Colonic mucosa (tissue), 4 donors: ENCODE measurements at regions not wholly inside any gene's neighbourhood (a gene's known extent, or its start where the extent isn't known, plus 50 kb on each side); places are given as distances from the start of the nearest gene placed in this dataset.

Source experiments
- DNase-seq: peaks from one replicate; pipeline ENCODE4 v3.0.0-alpha.2; 2020
- H3K27ac ChIP-seq: fragments of 200-600 bp; one replicate; pipeline ENCODE4 v1.8.0; 2021
- H3K27me3 ChIP-seq: fragments of 200-600 bp; one replicate; pipeline ENCODE4 v1.8.0; 2021
- H3K36me3 ChIP-seq: fragments of 200-600 bp; one replicate; pipeline ENCODE4 v1.8.0; 2021
- H3K4me1 ChIP-seq: fragments of 200-600 bp; one replicate; pipeline ENCODE4 v1.8.0; 2021; ENCODE audit warnings: mild to moderate bottlenecking
- H3K4me3 ChIP-seq: fragments of 200-600 bp; one replicate; pipeline ENCODE4 v1.8.0; 2021
- H3K9ac ChIP-seq, 2 donors: one replicate each; pipeline ENCODE4 v1.7.0; 2013; ENCODE audit warnings: control low read depth in 2 of 2, low read depth in 2 of 2, low read length in 2 of 2
- H3K9me3 ChIP-seq: fragments of 200-600 bp; one replicate; pipeline ENCODE4 v1.8.0; 2021
- intact Hi-C: fragments of 100-400 bp; cut with DNase I; formaldehyde crosslinking; loops from one replicate; pipeline ENCODE4 v1.14.1; 2022
- TF ChIP-seq, protein P1 (sequence below): fragments of 200-600 bp; IDR thresholded peaks from one replicate; pipeline ENCODE4 v1.8.0; 2022; ENCODE audit warnings: antibody characterized with exemption, mild to moderate bottlenecking
- donor health status: healthy.
- donor health status: DM: no; HTN: no; CAD: no.
- donor health status: DM: no; HTN: no; CAD: no.

DNA sequence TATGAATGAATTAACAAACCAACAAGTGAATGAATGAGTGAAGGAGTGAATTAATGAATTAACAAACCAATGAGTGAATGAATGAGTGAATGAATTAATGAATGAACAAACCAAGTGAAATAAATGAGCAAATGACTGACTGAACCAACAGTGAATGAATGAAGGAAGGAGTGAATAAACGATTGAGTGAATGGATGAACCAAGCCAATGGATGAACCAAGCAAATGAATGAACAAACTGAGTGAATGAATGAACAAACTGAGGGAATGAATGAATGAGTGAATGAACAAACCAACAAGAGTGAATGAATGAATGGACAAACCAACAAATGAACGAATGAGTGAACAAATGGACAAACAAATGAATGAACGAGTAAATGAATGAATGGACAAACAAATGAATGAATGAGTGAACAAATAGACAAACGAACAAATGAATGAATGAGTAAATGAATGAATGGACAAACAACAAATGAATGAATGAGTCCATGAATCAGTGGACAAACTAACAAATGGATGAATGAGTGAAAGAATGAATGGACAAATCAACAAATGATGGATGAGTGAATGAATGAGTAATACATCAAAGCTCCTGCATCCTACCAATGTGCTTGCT lies 69.5 kb downstream of the NPTX2 start:
- no peak for DNase-seq
- H3K27ac ChIP-seq: no peak overlapping the region
- no peaks in the 10 kb centered on the region for H3K27me3 ChIP-seq
- intact Hi-C loops: no loop called here
- no peaks in the 10 kb centered on the region for H3K9me3 ChIP-seq
- H3K4me3 ChIP-seq: no peak overlapping the region
- no peaks in the 10 kb centered on the region for H3K4me1 ChIP-seq
- TF ChIP-seq, protein P1, sequence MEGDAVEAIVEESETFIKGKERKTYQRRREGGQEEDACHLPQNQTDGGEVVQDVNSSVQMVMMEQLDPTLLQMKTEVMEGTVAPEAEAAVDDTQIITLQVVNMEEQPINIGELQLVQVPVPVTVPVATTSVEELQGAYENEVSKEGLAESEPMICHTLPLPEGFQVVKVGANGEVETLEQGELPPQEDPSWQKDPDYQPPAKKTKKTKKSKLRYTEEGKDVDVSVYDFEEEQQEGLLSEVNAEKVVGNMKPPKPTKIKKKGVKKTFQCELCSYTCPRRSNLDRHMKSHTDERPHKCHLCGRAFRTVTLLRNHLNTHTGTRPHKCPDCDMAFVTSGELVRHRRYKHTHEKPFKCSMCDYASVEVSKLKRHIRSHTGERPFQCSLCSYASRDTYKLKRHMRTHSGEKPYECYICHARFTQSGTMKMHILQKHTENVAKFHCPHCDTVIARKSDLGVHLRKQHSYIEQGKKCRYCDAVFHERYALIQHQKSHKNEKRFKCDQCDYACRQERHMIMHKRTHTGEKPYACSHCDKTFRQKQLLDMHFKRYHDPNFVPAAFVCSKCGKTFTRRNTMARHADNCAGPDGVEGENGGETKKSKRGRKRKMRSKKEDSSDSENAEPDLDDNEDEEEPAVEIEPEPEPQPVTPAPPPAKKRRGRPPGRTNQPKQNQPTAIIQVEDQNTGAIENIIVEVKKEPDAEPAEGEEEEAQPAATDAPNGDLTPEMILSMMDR: no peak
- H3K9ac ChIP-seq: no peak overlapping the region
- H3K36me3 ChIP-seq: no peaks in the 10 kb centered on the region

DNA sequence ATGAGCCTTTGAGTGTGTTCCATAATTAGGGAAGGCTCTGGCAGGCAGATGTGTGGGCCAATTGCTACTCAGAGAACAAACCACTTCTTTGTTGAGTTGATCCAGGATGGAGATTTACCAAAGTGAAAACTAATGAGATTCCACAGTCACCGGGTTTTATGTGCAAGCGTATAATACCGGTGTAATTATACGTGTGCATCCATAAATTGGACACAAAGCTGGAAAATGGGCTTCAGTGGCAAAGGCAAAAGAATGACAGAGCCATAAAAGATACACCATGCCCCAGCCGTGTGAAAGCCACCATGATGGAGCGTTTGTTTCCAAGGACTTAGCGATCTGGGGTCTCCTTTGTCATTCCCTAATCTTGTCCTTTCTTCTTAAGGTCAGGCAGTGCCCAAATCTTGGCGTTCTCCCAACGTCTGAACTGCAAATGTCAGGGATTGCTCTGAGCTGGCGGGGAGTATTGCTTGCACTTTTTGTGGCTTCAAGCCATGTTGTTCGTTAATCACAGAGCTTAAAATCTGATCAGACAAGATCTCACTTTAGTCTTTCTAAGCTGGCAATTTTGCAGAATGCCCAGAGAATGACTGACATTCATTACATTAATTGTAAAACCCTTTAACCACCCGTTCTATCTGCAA lies 70.1 kb downstream of the NPTX2 start:
- Histone ChIP-seq H3K4me3 (no peak overlapping the region), H3K36me3 (no peaks in the 10 kb centered on the region), H3K27ac (no peak overlapping the region), H3K9me3 (no peaks in the 10 kb centered on the region), H3K27me3 (no peaks in the 10 kb centered on the region), H3K9ac (no peak overlapping the region), H3K4me1 (no peaks in the 10 kb centered on the region)
- no peak for DNase-seq
- intact Hi-C loops: no loop called here
- TF ChIP-seq, protein P1: no peak

DNA sequence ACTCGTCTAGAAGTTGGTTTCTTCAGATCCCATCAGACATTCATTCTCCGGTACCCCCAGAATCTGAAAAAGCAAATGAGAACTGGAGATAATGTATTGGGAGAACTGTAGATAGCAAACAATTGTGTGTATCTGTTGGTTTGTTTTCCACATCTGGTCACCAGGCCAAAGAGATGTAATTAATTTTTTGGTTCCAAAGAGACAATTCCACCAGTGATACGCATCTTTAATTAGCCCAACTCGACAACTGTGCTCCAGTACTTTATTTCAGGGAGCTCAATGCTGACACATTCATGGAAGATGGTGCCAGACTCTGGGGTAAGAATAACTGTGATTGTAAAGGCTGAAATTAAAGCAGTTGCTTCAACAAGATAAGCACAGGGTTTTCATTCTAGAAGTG lies 74.5 kb downstream of the NPTX2 start:
- H3K27ac ChIP-seq: no peak overlapping the region
- TF ChIP-seq, protein P1: no peak
- H3K36me3 ChIP-seq: no peaks in the 10 kb centered on the region
- no peak overlapping the region for H3K9ac ChIP-seq
- DNase-seq: no peak
- no peaks in the 10 kb centered on the region for H3K27me3 ChIP-seq
- H3K4me3 ChIP-seq: no peak overlapping the region
- H3K9me3 ChIP-seq: no peaks in the 10 kb centered on the region
- no peaks in the 10 kb centered on the region for H3K4me1 ChIP-seq
- intact Hi-C loops: no loop called here

DNA sequence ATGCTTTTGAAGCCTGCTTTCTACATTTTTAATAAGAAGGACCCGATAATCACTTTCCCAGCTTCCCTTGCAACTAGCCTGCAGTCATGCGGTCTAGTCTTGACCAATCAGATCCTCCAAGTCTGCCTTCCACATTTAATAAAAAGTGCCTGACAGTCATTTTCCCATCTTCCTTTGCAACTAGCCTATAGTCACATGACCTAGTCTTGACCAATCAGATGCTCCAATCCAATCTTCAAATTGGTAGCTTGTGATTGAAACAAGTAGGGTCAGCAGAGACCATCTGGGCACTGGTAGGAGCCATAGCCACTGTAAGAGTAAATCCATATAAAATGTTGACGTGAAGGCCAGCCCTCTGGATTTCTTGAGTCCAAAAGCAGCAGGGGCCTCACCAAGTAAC lies 80.0 kb downstream of the NPTX2 start:
- no peaks in the 10 kb centered on the region for H3K9me3 ChIP-seq
- no peak overlapping the region for H3K4me3 ChIP-seq
- no peaks in the 10 kb centered on the region for H3K4me1 ChIP-seq
- no peak overlapping the region for H3K27ac ChIP-seq
- TF ChIP-seq, protein P1: no peak
- DNase-seq: no peak
- H3K9ac ChIP-seq: no peak overlapping the region
- H3K27me3 ChIP-seq: no peaks in the 10 kb centered on the region
- intact Hi-C loops: no loop called here
- H3K36me3 ChIP-seq: no peaks in the 10 kb centered on the region

DNA sequence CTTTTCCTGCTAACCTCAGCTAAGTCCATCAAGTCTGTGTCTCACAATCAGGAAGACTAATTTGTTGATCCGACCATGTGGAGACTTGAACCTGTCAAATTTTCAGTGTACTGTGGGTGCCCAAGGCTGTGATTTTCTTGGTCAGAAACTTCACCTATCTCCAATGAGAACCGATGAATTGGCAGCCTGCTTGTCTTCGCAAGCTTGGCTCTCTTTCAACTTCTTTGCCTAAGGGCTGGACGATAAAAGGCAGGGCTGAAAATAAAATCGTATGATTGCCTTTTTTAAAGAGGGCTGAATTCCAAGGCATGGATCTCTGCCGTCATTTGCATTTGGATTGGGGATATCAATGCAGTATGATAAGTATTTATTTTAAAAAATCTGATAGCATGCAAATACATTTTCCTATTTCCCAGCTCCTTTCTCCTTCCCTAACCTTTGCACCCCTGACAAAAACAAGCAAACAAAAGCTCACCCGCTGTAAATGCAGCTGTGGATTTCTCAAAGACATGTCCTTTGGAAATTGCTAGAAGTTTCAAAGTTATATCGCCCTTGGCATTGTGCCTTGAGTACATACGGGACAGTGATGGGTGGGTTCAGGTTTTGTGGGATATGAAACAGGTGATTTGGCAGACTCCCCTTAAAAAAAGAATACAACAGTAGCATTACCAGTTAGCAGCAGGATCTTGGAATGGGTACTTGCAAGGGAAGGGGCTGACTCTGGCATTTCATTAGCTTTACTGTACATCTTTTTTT lies 80.6 kb downstream of the NPTX2 start:
- intact Hi-C loops: no loop called here
- Histone ChIP-seq H3K9ac (no peak overlapping the region), H3K4me1 (no peaks in the 10 kb centered on the region), H3K27me3 (no peaks in the 10 kb centered on the region), H3K27ac (no peak overlapping the region), H3K4me3 (no peak overlapping the region), H3K36me3 (no peaks in the 10 kb centered on the region), H3K9me3 (no peaks in the 10 kb centered on the region)
- TF ChIP-seq, protein P1: no peak
- DNase-seq: no peak
